GM19468 (cell line): ENCODE measurements at regions not wholly inside any gene's neighbourhood (a gene's known extent, or its start where the extent isn't known, plus 50 kb on each side); places are given as distances from the start of the nearest gene placed in this dataset.
"Not testable (repeated sequence)": the region's sequence is repeated elsewhere in the genome, so short reads cannot be mapped to it uniquely, and the experiment has no call there.

Source experiments
- ATAC-seq: cut with Tn5 transposase; IDR thresholded peaks from one replicate; pipeline ENCODE4 v1.9.1; 2021; ENCODE audit warnings: mild to moderate bottlenecking, moderate library complexity, moderate number of reproducible peaks; ENCODE audit not compliant: unreplicated experiment; ENCODE audit errors: extremely low read depth

- ATAC-seq: no peak
Measured at GRCh38 chrX:23061116-23061515, 61.4 kb downstream of the DDX53 start.

DNA sequence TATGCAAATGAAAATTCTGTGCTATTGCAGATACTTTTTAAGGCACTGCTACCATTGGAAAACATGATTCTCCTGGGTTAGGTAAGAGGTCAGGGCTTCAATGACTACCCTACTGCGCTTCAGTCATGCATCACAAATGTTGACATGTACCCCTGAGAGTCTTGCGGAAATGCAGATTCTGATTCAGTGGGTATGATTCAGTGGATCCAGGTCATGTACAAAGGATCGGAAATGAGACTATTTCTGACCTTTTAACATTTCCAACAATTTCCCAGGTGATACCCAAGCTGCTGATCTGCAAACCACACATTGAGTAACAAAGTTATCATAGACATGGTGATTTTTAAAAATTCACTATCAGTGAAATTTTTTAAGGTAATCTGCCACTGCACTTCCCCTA lies 62.6 kb downstream of the DDX53 start:
- ATAC-seq: no peak

- peak; percentile 39 for ATAC-seq
Measured at GRCh38 chrX:23066588-23067281, 67.0 kb downstream of the DDX53 start.

DNA sequence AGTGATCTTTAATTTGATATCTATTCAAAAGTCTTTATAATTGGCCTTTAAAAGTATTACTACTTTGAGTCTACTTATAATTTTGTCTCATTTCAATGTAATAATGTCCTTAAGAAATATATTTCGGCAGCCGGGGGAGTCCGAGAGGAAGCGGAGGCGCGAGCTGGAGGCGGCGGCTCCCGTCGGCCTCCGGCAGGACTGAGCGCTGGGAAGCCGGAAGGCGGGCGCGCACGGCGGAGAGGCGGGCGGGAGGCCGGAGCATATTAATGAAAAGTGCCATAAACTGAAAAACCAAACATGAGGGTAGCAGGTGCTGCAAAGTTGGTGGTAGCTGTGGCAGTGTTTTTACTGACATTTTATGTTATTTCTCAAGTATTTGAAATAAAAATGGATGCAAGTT lies 75.7 kb downstream of the DDX53 start:
- ATAC-seq: not testable (repeated sequence)

DNA sequence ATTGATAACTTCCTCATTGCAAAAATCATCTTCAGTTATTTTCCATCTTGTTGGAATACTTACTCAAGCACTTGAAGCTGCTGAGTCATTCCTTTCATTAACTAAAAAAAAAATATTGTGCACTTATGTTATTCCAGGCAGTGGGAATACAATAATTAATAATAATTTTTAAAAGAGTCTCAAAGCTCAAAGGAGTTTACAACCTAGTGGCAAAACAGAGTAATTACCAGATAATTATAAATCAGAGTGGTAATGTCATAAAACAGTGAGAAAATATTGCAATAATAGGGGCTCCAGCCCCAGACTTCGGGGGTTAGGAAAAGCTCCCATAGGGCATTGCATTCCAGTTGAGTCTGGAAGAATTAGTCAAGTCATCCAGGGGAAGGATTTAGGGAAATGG lies 79.6 kb downstream of the DDX53 start:
- ATAC-seq: no peak

GRCh38 chrX:23100826-23101225 lies 101.1 kb downstream of the DDX53 start:
- ATAC-seq: no peak

- no peak for ATAC-seq
Measured at GRCh38 chrX:23103546-23103945, 103.8 kb downstream of the DDX53 start.

GRCh38 chrX:23114241-23114640 lies 114.5 kb downstream of the DDX53 start:
- ATAC-seq: no peak

GRCh38 chrX:23115651-23116050 lies 115.9 kb downstream of the DDX53 start:
- no peak for ATAC-seq

- no peak for ATAC-seq
Measured at GRCh38 chrX:23118163-23118562, 118.4 kb downstream of the DDX53 start.

DNA sequence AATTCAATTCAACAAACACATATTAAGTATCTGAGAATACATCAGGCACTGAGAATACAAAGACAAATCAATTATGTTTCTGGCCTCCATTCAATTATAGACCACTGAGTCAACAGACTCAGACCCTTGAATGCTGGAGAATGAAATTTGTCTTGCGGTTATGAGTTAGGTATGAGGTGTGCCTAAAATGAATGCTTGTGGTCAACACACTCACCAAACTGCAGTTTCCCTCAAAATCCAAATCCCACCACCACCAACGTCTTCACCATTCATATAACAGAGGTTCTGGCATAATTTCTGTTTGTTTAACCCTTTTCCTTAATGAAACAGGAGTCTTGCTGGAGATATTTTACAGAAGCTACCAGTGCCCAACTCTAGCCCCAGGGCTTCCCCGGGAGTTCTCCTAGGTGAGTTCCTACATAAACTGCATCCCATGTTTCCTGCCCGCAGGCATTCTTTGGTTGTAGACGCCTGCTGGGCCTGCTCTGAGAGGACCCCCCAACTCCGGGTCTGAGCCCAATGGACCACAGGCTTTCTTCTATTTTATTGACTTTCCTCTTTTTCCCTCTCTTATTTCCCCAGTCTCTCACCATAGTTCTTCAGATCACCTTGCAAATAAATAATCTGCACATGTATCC lies 119.2 kb downstream of the DDX53 start:
- ATAC-seq: no peak

- no peak for ATAC-seq
Measured at GRCh38 chrX:23127586-23127985, 127.8 kb downstream of the DDX53 start.

DNA sequence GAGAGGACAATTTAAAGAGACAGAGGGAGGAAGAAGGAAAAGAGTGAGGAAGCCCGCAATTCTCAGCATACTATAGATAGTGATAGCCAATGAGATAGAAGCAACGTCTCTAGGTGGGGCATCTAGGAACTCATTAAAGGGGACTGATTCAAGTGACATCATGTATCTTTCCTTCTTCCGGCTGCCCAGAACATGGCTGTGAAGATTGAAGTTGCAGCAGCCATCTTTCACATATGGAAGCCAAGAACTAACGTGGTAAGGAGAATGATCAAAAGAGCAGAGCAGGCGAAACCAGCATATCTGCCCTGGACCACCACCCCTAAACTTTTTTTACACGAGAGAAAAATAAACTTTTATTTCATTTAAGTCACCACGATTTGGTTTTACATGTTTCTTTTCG lies 133.8 kb downstream of the DDX53 start:
- ATAC-seq: no peak

- no peak for ATAC-seq
Measured at GRCh38 chrX:23134136-23134535, 134.4 kb downstream of the DDX53 start.

DNA sequence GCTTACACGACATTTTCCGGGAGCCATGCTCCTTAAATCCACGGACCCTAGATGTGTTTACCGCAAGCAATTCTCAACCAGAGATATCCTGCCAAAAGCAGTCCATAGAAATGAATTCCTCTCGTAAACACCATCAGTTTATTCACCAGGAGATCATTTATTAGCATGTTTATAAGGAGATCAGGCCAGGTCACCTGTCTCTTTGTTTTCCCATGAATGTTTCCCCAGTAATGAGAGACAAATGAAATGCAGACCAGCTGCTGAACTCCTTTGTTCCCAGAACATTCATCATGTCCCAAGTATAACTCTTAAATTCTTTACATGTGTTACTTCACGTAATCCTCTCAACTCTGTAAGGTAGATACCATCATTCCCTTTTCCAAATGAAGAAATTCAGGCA lies 137.1 kb downstream of the DDX53 start:
- ATAC-seq: no peak

DNA sequence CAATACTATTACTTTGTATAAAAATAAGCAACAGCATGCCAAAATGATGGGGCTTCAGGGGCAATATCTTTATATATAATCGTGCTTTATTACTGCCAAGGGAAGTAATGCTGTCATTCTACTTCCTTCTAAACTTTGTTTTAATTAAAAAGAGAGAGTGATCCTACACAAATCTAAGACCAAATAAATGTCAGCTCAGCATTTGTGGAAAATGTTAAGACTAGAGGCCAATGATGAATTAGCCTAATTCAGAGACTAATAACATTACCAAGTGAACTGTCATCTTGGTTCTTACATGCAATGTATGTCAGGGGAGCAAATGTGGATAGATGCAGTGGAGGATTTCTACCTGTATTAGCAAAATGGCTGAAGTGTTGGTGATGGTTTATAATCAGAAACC lies 166.4 kb upstream of the PTCHD1 start:
- ATAC-seq: no peak

DNA sequence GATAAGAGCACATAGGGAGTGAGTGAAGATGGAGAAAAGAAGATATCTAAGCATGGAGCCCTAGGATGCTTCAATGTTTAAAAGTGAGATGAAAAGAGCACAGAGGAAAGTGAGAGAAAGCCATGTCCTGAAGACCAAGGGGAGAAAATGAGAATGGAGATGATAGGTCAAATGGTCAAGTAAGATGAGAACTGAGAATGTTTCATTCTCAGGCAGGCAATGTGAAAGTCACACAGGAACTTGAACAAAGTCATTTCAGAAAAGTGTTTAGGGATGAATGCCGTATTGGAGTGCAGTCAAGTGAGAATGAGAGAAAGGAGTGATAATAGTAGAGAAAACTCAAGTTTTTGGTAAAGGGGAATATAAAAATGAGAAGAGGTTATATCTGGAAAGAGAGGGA lies 148.7 kb upstream of the PTCHD1 start:
- ATAC-seq: peak; percentile 50

DNA sequence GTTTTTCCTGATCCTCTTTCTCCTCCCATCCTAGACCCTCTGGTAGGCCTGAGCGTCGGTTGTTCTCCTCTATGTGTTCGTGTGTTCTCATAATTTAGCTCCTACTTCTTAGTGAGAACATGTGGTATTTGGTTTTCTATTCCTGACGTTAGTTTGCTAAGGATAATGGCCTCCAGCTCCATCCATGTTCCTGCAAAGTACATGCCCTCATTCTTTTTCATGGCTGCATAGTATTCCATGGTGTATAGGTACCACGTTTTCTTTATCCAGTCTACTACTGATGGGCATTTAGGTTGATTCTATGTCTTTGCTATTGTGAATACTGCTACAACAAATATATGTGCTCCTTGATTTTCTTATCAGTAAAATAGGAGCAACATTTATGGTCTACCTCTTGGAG lies 146.8 kb upstream of the PTCHD1 start:
- ATAC-seq: no peak

GRCh38 chrX:23194885-23195554 lies 139.6 kb upstream of the PTCHD1 start:
- no peak for ATAC-seq

- ATAC-seq: no peak
Measured at GRCh38 chrX:23195761-23196160, 138.9 kb upstream of the PTCHD1 start.

- no peak for ATAC-seq
Measured at GRCh38 chrX:23201706-23202105, 132.9 kb upstream of the PTCHD1 start.

DNA sequence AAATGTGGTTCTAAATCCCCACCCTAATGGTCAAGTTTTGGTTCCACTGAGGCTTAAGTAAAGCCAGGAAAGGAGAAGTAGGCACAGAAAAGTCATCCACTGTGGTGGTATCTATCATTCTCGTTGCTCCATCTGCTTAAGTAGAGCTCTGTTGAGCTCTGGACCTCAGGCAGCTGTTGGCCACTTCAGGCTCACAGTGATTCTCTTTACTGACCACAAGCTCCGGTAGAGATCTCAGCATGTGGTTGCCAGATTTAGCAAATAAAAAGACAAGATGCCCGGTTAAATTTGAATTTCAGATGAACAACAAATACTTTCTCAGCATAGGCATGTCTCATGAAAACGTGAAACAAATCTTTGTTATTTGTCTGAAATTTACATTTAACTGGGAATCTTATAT lies 132.3 kb upstream of the PTCHD1 start:
- no peak for ATAC-seq
